ENCODE measurements at regions not wholly inside any gene's neighbourhood (a gene's known extent, or its start where the extent isn't known, plus 50 kb on each side); places are given as distances from the start of the nearest gene placed in this dataset.

GRCh38 chr3:163957072-163957471 lies 1121.2 kb downstream of the SI start:
- FAIRE-seq (no peak), ATAC-seq (no peak), DNase-seq (ENCODE audit: extremely low read depth in 1 of 4, low spot score in 3 of 4) (no peak)
- Histone ChIP-seq H3K4me1 (replicated peaks in 1 of 2; ENCODE audit: control insufficient read depth in 2 of 2, insufficient read depth in 2 of 2, low read length in 2 of 2) (no peaks in the 10 kb centered on the region), H3K9ac (ENCODE audit: insufficient read depth in 1 of 2, low read depth in 2 of 2, low read length in 2 of 2) (no peak overlapping the region), H3K9me1 (ENCODE audit: control insufficient read depth, insufficient read depth, low read length) (no peaks in the 10 kb centered on the region), H3K4me2 (ENCODE audit: insufficient read depth, low read length) (no peak overlapping the region), H3K27ac (ENCODE audit: extremely low read depth, low read depth, low read length) (no peak overlapping the region), H3K36me3 (ENCODE audit: control insufficient read depth, insufficient read depth, low read length) (no peaks in the 10 kb centered on the region), H3K79me2 (ENCODE audit: control insufficient read depth, insufficient read depth, low read length) (no peaks in the 10 kb centered on the region), H3K9me3 (replicated peaks; ENCODE audit: control insufficient read depth, insufficient read depth, low read depth, low read length) (no peaks in the 10 kb centered on the region; the same call in 1 of the 2 replicates), H2AFZ (ENCODE audit: low read depth, low read length) (no peak overlapping the region), H4K20me1 (replicated peaks; ENCODE audit: control insufficient read depth, insufficient read depth, low read length) (no peaks in the 10 kb centered on the region), H3K27me3 (ENCODE audit: control insufficient read depth in 2 of 2, insufficient read depth in 2 of 2, low read length in 2 of 2) (no peaks in the 10 kb centered on the region), H3K4me3 (no peak overlapping the region)
- intact Hi-C loops (cut with micrococcal nuclease) (no loop called here), in situ Hi-C loops (cut with MboI) (no loop called here)
- ChIA-PET POLR2A (no interaction called here), CTCF (ENCODE audit: low intra/inter-chr PET ratio) (no interaction called here)
- no TSS peak for BruUV-seq (replicated peaks)
- TF ChIP-seq SMARCE1 (IDR thresholded peaks at IDR 0.05) (no peak), ZHX1 (conservative IDR thresholded peaks at IDR 0.05; ENCODE audit: low read length) (no peak), TEAD2 (tag; IDR thresholded peaks at IDR 0.05) (no peak), SNAPC5 (CRISPR knock-in tag; IDR thresholded peaks at IDR 0.05) (no peak), ZNF184 (CRISPR knock-in tag; IDR thresholded peaks at IDR 0.05) (no peak), MTA1 (IDR thresholded peaks at IDR 0.05; ENCODE audit: borderline replicate concordance) (no peak), ARID3A (IDR thresholded peaks at IDR 0.05; ENCODE audit: borderline replicate concordance, low read depth, low read length) (no peak), ZNF639 (CRISPR knock-in tag; conservative IDR thresholded peaks at IDR 0.05 in 1 of 2, IDR thresholded peaks at IDR 0.05 in 1 of 2) (no peak), TSC22D4 (tag; IDR thresholded peaks at IDR 0.05) (no peak), CBX8 (IDR thresholded peaks at IDR 0.05; ENCODE audit: borderline replicate concordance, extremely low read depth, low read depth, low read length, poor library complexity, severe bottlenecking) (no peak), NFXL1 (CRISPR knock-in tag; IDR thresholded peaks at IDR 0.05) (no peak), THRA (IDR thresholded peaks at IDR 0.05) (no peak), E2F4 (CRISPR knock-in tag; IDR thresholded peaks at IDR 0.05; ENCODE audit: low read depth) (no peak)
